HEK293 (cell line): ENCODE measurements at regions not wholly inside any gene's neighbourhood (a gene's known extent, or its start where the extent isn't known, plus 50 kb on each side); places are given as distances from the start of the nearest gene placed in this dataset.

Experiments
- CTCF ChIA-PET: fragments of 350-600 bp; formaldehyde crosslinking; extraction: SDS; loops from one replicate; lab custom pipeline; 2021; ENCODE audit warnings: antibody characterized with exemption; lab: Yijun Ruan, JAX
- POLR2A ChIA-PET: fragments of 300-600 bp; formaldehyde crosslinking; extraction: SDS; loops from one replicate; lab custom pipeline; 2020; ENCODE audit warnings: antibody characterized with exemption, inconsistent platforms; lab: Yijun Ruan, JAX
- H3K27ac ChIP-seq: fragments of 200-500 bp; sonication (Bioruptor generic); 2 replicates; pipeline ENCODE4 v1.5.1; 2014; ENCODE audit warnings: low read depth, low read length, control low read depth, inconsistent platforms; ENCODE audit errors: extremely low read depth
- H3K36me3 ChIP-seq, 2 experiments: fragments of 200-500 bp in 1 of 2; sonication (Bioruptor generic) in 1 of 2; 1 replicate in 1 of 2; 2 replicates in 1 of 2; pipeline ENCODE4 v1.5.1; 2014 to 2017; ENCODE audit warnings: inconsistent platforms in 2 of 2, low read length in 2 of 2; ENCODE audit not compliant: control insufficient read depth in 2 of 2, insufficient read depth in 1 of 2
- H3K4me1 ChIP-seq: fragments of 200-500 bp; sonication (Bioruptor generic); 2 replicates; pipeline ENCODE4 v1.5.1; 2014; ENCODE audit warnings: mild to moderate bottlenecking, low read length, inconsistent platforms; ENCODE audit not compliant: control insufficient read depth, insufficient read depth
- H3K4me3 ChIP-seq: 2 replicates; pipeline ENCODE4 v1.5.1; 2011; ENCODE audit warnings: low read depth, mild to moderate bottlenecking, control low read depth, low read length, moderate library complexity
- H3K9me3 ChIP-seq: fragments of 200-500 bp; sonication (Bioruptor generic); 2 replicates; pipeline ENCODE4 v1.5.1; 2014; ENCODE audit warnings: low read depth, low read length, inconsistent platforms; ENCODE audit not compliant: control insufficient read depth, insufficient read depth
- BCL6B ChIP-seq: fragments of 450-650 bp; formaldehyde crosslinking; IDR thresholded peaks from 2 replicates; pipeline ENCODE4 v1.5.1; 2017; ENCODE audit warnings: missing biosample characterization, missing genetic modification characterization
- EGR2 ChIP-seq: fragments of 450-650 bp; formaldehyde crosslinking; IDR thresholded peaks from 2 replicates; pipeline ENCODE4 v1.5.1; 2016; ENCODE audit warnings: low read depth, missing biosample characterization, missing genetic modification characterization
- GFI1B ChIP-seq: fragments of 450-650 bp; formaldehyde crosslinking; IDR thresholded peaks from 2 replicates; pipeline ENCODE4 v1.5.1; 2016; ENCODE audit warnings: missing biosample characterization, missing genetic modification characterization
- GLIS1 ChIP-seq: fragments of 450-650 bp; formaldehyde crosslinking; IDR thresholded peaks from 2 replicates; pipeline ENCODE4 v1.5.1; 2016; ENCODE audit warnings: missing biosample characterization, missing genetic modification characterization
- HOXA7 ChIP-seq: sonication (generic); formaldehyde crosslinking; IDR thresholded peaks from 2 replicates; pipeline ENCODE4 v1.8.1; 2022; ENCODE audit warnings: missing genetic modification reagents, borderline replicate concordance
- REST ChIP-seq: fragments of 450-650 bp; formaldehyde crosslinking; IDR thresholded peaks from 2 replicates; pipeline ENCODE4 v1.5.1; 2016; ENCODE audit warnings: missing biosample characterization, missing genetic modification characterization
- SP3 ChIP-seq: fragments of 450-650 bp; formaldehyde crosslinking; IDR thresholded peaks from 2 replicates; pipeline ENCODE4 v1.5.1; 2016; ENCODE audit warnings: missing biosample characterization, missing genetic modification characterization
- ZBTB17 ChIP-seq: fragments of 450-650 bp; formaldehyde crosslinking; IDR thresholded peaks from 2 replicates; pipeline ENCODE4 v1.5.1; 2016; ENCODE audit warnings: missing biosample characterization, missing genetic modification characterization
- ZFP69B ChIP-seq: fragments of 450-650 bp; formaldehyde crosslinking; IDR thresholded peaks from 2 replicates; pipeline ENCODE4 v1.5.1; 2016; ENCODE audit warnings: missing biosample characterization, missing genetic modification characterization
- ZNF138 ChIP-seq: fragments of 450-650 bp; formaldehyde crosslinking; IDR thresholded peaks from 2 replicates; pipeline ENCODE4 v1.5.1; 2016; ENCODE audit warnings: missing biosample characterization, missing genetic modification characterization, borderline replicate concordance
- ZNF146 ChIP-seq: fragments of 450-650 bp; formaldehyde crosslinking; IDR thresholded peaks from 2 replicates; pipeline ENCODE4 v1.5.1; 2016; ENCODE audit warnings: missing biosample characterization, missing genetic modification characterization
- ZNF16 ChIP-seq: fragments of 450-650 bp; formaldehyde crosslinking; IDR thresholded peaks from 2 replicates; pipeline ENCODE4 v1.5.1; 2016; ENCODE audit warnings: low read depth, missing biosample characterization, missing genetic modification characterization
- ZNF211 ChIP-seq: fragments of 450-650 bp; formaldehyde crosslinking; IDR thresholded peaks from 2 replicates; pipeline ENCODE4 v1.5.1; 2016; ENCODE audit warnings: low read depth, missing biosample characterization, missing genetic modification characterization
- ZNF280D ChIP-seq: fragments of 450-650 bp; formaldehyde crosslinking; IDR thresholded peaks from 2 replicates; pipeline ENCODE4 v1.5.1; 2016; ENCODE audit warnings: missing biosample characterization, missing genetic modification characterization
- ZNF302 ChIP-seq: fragments of 450-650 bp; formaldehyde crosslinking; IDR thresholded peaks from 2 replicates; pipeline ENCODE4 v1.5.1; 2016; ENCODE audit warnings: missing biosample characterization, missing genetic modification characterization, low read depth
- ZNF350 ChIP-seq: fragments of 450-650 bp; formaldehyde crosslinking; IDR thresholded peaks from 2 replicates; pipeline ENCODE4 v1.5.0; 2017; ENCODE audit warnings: missing biosample characterization, mild to moderate bottlenecking, missing genetic modification characterization
- ZNF366 ChIP-seq: fragments of 450-650 bp; formaldehyde crosslinking; conservative IDR thresholded peaks from 2 replicates; pipeline ENCODE4 v1.5.1; 2016; ENCODE audit warnings: missing biosample characterization, missing genetic modification characterization
- ZNF404 ChIP-seq: fragments of 450-650 bp; formaldehyde crosslinking; IDR thresholded peaks from 2 replicates; pipeline ENCODE4 v1.5.1; 2017; ENCODE audit warnings: missing biosample characterization, missing genetic modification characterization
- ZNF513 ChIP-seq: fragments of 450-650 bp; IDR thresholded peaks from 2 replicates; pipeline ENCODE4 v1.5.1; 2018; ENCODE audit warnings: missing biosample characterization, missing genetic modification characterization
- ZNF529 ChIP-seq: fragments of 450-650 bp; formaldehyde crosslinking; IDR thresholded peaks from 2 replicates; pipeline ENCODE4 v1.5.1; 2017; ENCODE audit warnings: missing genetic modification characterization, missing biosample characterization; ENCODE audit not compliant: insufficient replicate concordance
- ZNF530 ChIP-seq: fragments of 450-650 bp; formaldehyde crosslinking; IDR thresholded peaks from 2 replicates; pipeline ENCODE4 v1.5.1; 2016; ENCODE audit warnings: low read depth, missing biosample characterization, missing genetic modification characterization
- ZNF580 ChIP-seq: fragments of 450-650 bp; formaldehyde crosslinking; IDR thresholded peaks from 2 replicates; pipeline ENCODE4 v1.5.1; 2016; ENCODE audit warnings: missing biosample characterization, missing genetic modification characterization
- ZNF596 ChIP-seq: fragments of 450-650 bp; IDR thresholded peaks from 2 replicates; pipeline ENCODE4 v1.5.0; 2018; ENCODE audit warnings: missing biosample characterization, mild to moderate bottlenecking, missing genetic modification characterization, moderate library complexity
- ZNF624 ChIP-seq: fragments of 450-650 bp; formaldehyde crosslinking; IDR thresholded peaks from 2 replicates; pipeline ENCODE4 v1.5.1; 2017; ENCODE audit warnings: missing biosample characterization, missing genetic modification characterization
- ZNF791 ChIP-seq: fragments of 450-650 bp; formaldehyde crosslinking; IDR thresholded peaks from 2 replicates; pipeline ENCODE4 v1.5.1; 2016; ENCODE audit warnings: missing biosample characterization, missing genetic modification characterization

GRCh38 chr3:127405010-127405598 is 117.3 kb upstream of the PRR20G start:
- H3K9me3 ChIP-seq = no peaks in the 10 kb centered on the region
- TF ChIP-seq ZNF302 (tag by site-specific recombination) (no peak), ZNF146 (tag by site-specific recombination) (no peak), ZNF138 (tag by site-specific recombination) (no peak), ZNF529 (no peak), SP3 (tag by site-specific recombination) (no peak), REST (no peak), GLIS1 (tag by site-specific recombination) (no peak), ZNF350 (tag by site-specific recombination) (no peak), ZNF404 (tag by site-specific recombination) (no peak), ZNF596 (tag by site-specific recombination) (no peak), ZFP69B (tag by site-specific recombination) (no peak), HOXA7 (no peak), ZNF530 (tag by site-specific recombination) (no peak), ZNF791 (tag by site-specific recombination) (no peak), ZBTB17 (tag by site-specific recombination) (no peak), ZNF513 (tag by site-specific recombination) (no peak)
- no peaks in the 10 kb centered on the region for H3K36me3 ChIP-seq
- ChIA-PET CTCF (no interaction called here), POLR2A (no interaction called here)
- no peak overlapping the region for H3K27ac ChIP-seq
- no peaks in the 10 kb centered on the region for H3K4me1 ChIP-seq
- H3K4me3 ChIP-seq = no peak overlapping the region

GRCh38 chr3:127404221-127405009 is 116.6 kb upstream of the PRR20G start:
- Histone ChIP-seq H3K27ac (no peak overlapping the region), H3K4me1 (no peaks in the 10 kb centered on the region), H3K9me3 (no peaks in the 10 kb centered on the region), H3K36me3 (no peaks in the 10 kb centered on the region), H3K4me3 (no peak overlapping the region)
- ChIA-PET CTCF (interaction anchor here (0.6 kb wide), 2 partner anchors 23 to 58 kb away, joined by 3 read pairs; no protein-coding TSS in a partner anchor), POLR2A (no interaction called here)
- TF ChIP-seq ZNF280D (tag by site-specific recombination) (no peak), ZNF211 (tag by site-specific recombination) (no peak), ZNF580 (no peak), EGR2 (no peak), ZNF138 (tag by site-specific recombination) (no peak), ZNF366 (no peak), BCL6B (tag by site-specific recombination) (no peak), ZNF624 (no peak), ZNF529 (no peak), GFI1B (no peak), ZNF16 (tag by site-specific recombination) (no peak)
